H1 (cell line): ENCODE measurements at regions not wholly inside any gene's neighbourhood (a gene's known extent, or its start where the extent isn't known, plus 50 kb on each side); places are given as distances from the start of the nearest gene placed in this dataset.
A peak's percentile ranks its signal among the peaks of the same experiment; 100 is the strongest.

ENCODE experiments used
- CTCF ChIA-PET: fragments of 300-600 bp; sonication (Branson Sonifier 250); formaldehyde crosslinking; loops from one replicate; lab custom pipeline; 2021; ENCODE audit not compliant: partially characterized antibody; lab: Charles Lee
- POLR2A ChIA-PET: fragments of 300-600 bp; sonication (Branson Sonifier 250); formaldehyde crosslinking; loops from one replicate; lab custom pipeline; 2021; ENCODE audit warnings: inconsistent platforms; ENCODE audit not compliant: partially characterized antibody; lab: Charles Lee
- DNase-seq, 2 experiments: peaks; one replicate each; pipeline versions ENCODE4 v3.0.0 to v3.0.0-alpha.2; 2010 to 2022; ENCODE audit warnings: low spot score in 2 of 2, low read depth in 1 of 2, mixed read lengths in 1 of 2
- FAIRE-seq: peaks from 2 replicates; lab custom pipeline; 2011; peaks lifted over from hg19 to GRCh38; lab: Jason Lieb, UNC
- H2AFZ ChIP-seq: 2 replicates; pipeline ENCODE4 v1.8.1; 2012; ENCODE audit warnings: low read length, inconsistent platforms
- H2AK5ac ChIP-seq: 2 replicates; pipeline ENCODE4 v1.6.1; 2013; ENCODE audit warnings: low read depth, low read length
- H2BK120ac ChIP-seq: replicated peaks from 2 replicates; pipeline ENCODE3; 2013; ENCODE audit warnings: low read depth, low read length, inconsistent platforms
- H2BK12ac ChIP-seq: 2 replicates; pipeline ENCODE4 v1.6.1; 2013; ENCODE audit warnings: low read depth, low read length
- H2BK15ac ChIP-seq: 2 replicates; pipeline ENCODE4 v1.6.1; 2013; ENCODE audit warnings: low read length
- H2BK20ac ChIP-seq: 2 replicates; pipeline ENCODE4 v1.6.1; 2013; ENCODE audit warnings: low read length
- H2BK5ac ChIP-seq: 2 replicates; pipeline ENCODE4 v1.6.1; 2013; ENCODE audit warnings: low read depth, low read length
- H3K14ac ChIP-seq: 2 replicates; pipeline ENCODE4 v1.6.1; 2013; ENCODE audit warnings: inconsistent platforms; ENCODE audit not compliant: insufficient read length
- H3K18ac ChIP-seq: 2 replicates; pipeline ENCODE4 v1.6.1; 2013; ENCODE audit warnings: low read length; ENCODE audit errors: extremely low read depth
- H3K23ac ChIP-seq: 2 replicates; pipeline ENCODE4 v1.6.1; 2013; ENCODE audit warnings: inconsistent platforms; ENCODE audit not compliant: insufficient read length
- H3K23me2 ChIP-seq: 2 replicates; pipeline ENCODE4 v1.6.1; 2013; ENCODE audit warnings: low read depth, low read length
- H3K27ac ChIP-seq: 2 replicates; pipeline ENCODE4 v1.6.1; 2011; ENCODE audit warnings: low read depth, low read length, inconsistent platforms
- H3K27me3 ChIP-seq, 4 experiments: replicated peaks in 1 of 4; 1 replicate in 1 of 4; 2 replicates in 3 of 4; pipeline versions ENCODE4 v1.6.1 to v1.8.1; 2011 to 2013; ENCODE audit warnings: low read length in 3 of 4, mild to moderate bottlenecking in 3 of 4, inconsistent platforms in 2 of 4, mixed read lengths in 2 of 4, moderate library complexity in 1 of 4; ENCODE audit not compliant: control insufficient read depth in 3 of 4, insufficient read depth in 3 of 4; ENCODE audit errors: extremely low read depth in 1 of 4
- H3K36me3 ChIP-seq, 4 experiments: 2 replicates each; pipeline versions ENCODE4 v1.6.1 to v1.8.1; 2011 to 2013; ENCODE audit warnings: mild to moderate bottlenecking in 4 of 4, low read length in 3 of 4, moderate library complexity in 2 of 4, control low read depth in 1 of 4, inconsistent platforms in 1 of 4; ENCODE audit not compliant: insufficient read depth in 4 of 4, control insufficient read depth in 2 of 4
- H3K4ac ChIP-seq: replicated peaks from 2 replicates; pipeline ENCODE3; 2013; ENCODE audit warnings: low read length, low read depth, mixed read lengths, inconsistent platforms; ENCODE audit not compliant: insufficient read length
- H3K4me1 ChIP-seq, 4 experiments: replicated peaks in 1 of 4; 1 replicate in 1 of 4; 2 replicates in 3 of 4; pipeline versions ENCODE4 v1.6.1 to v1.8.1; 2011 to 2013; ENCODE audit warnings: low read length in 3 of 4, inconsistent platforms in 2 of 4, mixed read lengths in 1 of 4; ENCODE audit not compliant: insufficient read depth in 4 of 4, control insufficient read depth in 3 of 4
- H3K4me2 ChIP-seq, 2 experiments: 2 replicates each; pipeline versions ENCODE4 v1.6.1 to v1.8.1; 2011 to 2013; ENCODE audit warnings: low read depth in 2 of 2, low read length in 2 of 2, control low read depth in 1 of 2, inconsistent platforms in 1 of 2, mild to moderate bottlenecking in 1 of 2; ENCODE audit not compliant: insufficient read depth in 1 of 2
- H3K4me3 ChIP-seq, 4 experiments: fragments of 200-600, 300-600 bp in 1 of 4; sonication (generic), shearing (Covaris generic), sonication (Bioruptor Twin) in 1 of 4; 2 replicates each; pipeline versions ENCODE4 v1.5.1 to v1.8.1; 2011 to 2016; ENCODE audit warnings: low read length in 4 of 4, low read depth in 3 of 4, control low read depth in 2 of 4, inconsistent platforms in 2 of 4, mild to moderate bottlenecking in 2 of 4, mixed read lengths in 1 of 4, moderate library complexity in 1 of 4; ENCODE audit not compliant: insufficient read depth in 2 of 4; ENCODE audit errors: extremely low read depth in 1 of 4
- H3K56ac ChIP-seq: replicated peaks from 2 replicates; pipeline ENCODE3; 2013; ENCODE audit warnings: low read depth, mild to moderate bottlenecking, mixed read lengths, low read length, inconsistent platforms; ENCODE audit not compliant: insufficient read length
- H3K79me1 ChIP-seq: 2 replicates; pipeline ENCODE4 v1.6.1; 2013; ENCODE audit warnings: low read depth, low read length, control low read depth
- H3K79me2 ChIP-seq, 2 experiments: 2 replicates each; pipeline versions ENCODE4 v1.6.1 to v1.8.1; 2012 to 2013; ENCODE audit warnings: low read length in 2 of 2, mild to moderate bottlenecking in 2 of 2, inconsistent platforms in 1 of 2; ENCODE audit not compliant: insufficient read depth in 2 of 2, control insufficient read depth in 1 of 2
- H3K9ac ChIP-seq, 4 experiments: replicated peaks in 1 of 4; 1 replicate in 1 of 4; 2 replicates in 3 of 4; pipeline versions ENCODE4 v1.6.1 to v1.8.1; 2011 to 2013; ENCODE audit warnings: low read depth in 3 of 4, low read length in 3 of 4, control low read depth in 2 of 4, mild to moderate bottlenecking in 2 of 4, moderate library complexity in 2 of 4, inconsistent platforms in 1 of 4; ENCODE audit errors: extremely low read depth in 1 of 4
- H3K9me3 ChIP-seq, 2 experiments: 2 replicates each; pipeline versions ENCODE4 v1.6.1 to v1.8.1; 2012 to 2013; ENCODE audit warnings: mild to moderate bottlenecking in 2 of 2, moderate library complexity in 2 of 2, control low read depth in 1 of 2, inconsistent platforms in 1 of 2, low read depth in 1 of 2, low read length in 1 of 2, mixed read lengths in 1 of 2; ENCODE audit not compliant: insufficient read depth in 2 of 2
- H4K20me1 ChIP-seq, 2 experiments: replicated peaks in 1 of 2; 2 replicates each; pipeline versions ENCODE3 to v1.8.1; 2011 to 2013; ENCODE audit warnings: inconsistent platforms in 2 of 2, low read length in 2 of 2, mild to moderate bottlenecking in 1 of 2; ENCODE audit not compliant: insufficient read depth in 2 of 2, control insufficient read depth in 1 of 2
- H4K5ac ChIP-seq: 2 replicates; pipeline ENCODE4 v1.6.1; 2013; ENCODE audit warnings: low read length, low read depth, mixed read lengths, inconsistent platforms; ENCODE audit not compliant: insufficient read length
- H4K8ac ChIP-seq: 2 replicates; pipeline ENCODE4 v1.8.0; 2013; ENCODE audit warnings: mild to moderate bottlenecking, moderate library complexity, low read length, inconsistent platforms; ENCODE audit not compliant: insufficient read depth; ENCODE audit errors: extremely low read depth
- H4K91ac ChIP-seq: replicated peaks from 2 replicates; pipeline ENCODE3; 2013; ENCODE audit warnings: low read length, mixed read lengths, inconsistent platforms; ENCODE audit not compliant: insufficient read length
- BRCA1 ChIP-seq: IDR thresholded peaks from 2 replicates; pipeline ENCODE4 v1.6.1; 2012; ENCODE audit warnings: low read depth, low read length, improper control_type of control experiment
- CEBPB ChIP-seq: IDR thresholded peaks from 2 replicates; pipeline ENCODE4 v1.6.1; 2012; ENCODE audit warnings: low read depth, low read length
- CTBP2 ChIP-seq: IDR thresholded peaks from 2 replicates; pipeline ENCODE4 v1.7.0; 2011; ENCODE audit warnings: borderline replicate concordance, mild to moderate bottlenecking, moderate library complexity, mixed read lengths, low read length; ENCODE audit not compliant: insufficient read depth, insufficient read length
- E2F6 ChIP-seq: IDR thresholded peaks from 2 replicates; pipeline ENCODE4 v1.6.1; 2012; ENCODE audit warnings: inconsistent platforms
- KDM1A ChIP-seq: fragments of 200-600, 300-600 bp; sonication (generic); IDR thresholded peaks from 2 replicates; pipeline ENCODE4 v1.7.1; 2016; ENCODE audit warnings: mild to moderate bottlenecking, low read length, borderline replicate concordance
- KDM4A ChIP-seq: IDR thresholded peaks from one replicate; pipeline ENCODE4 v1.7.1; 2012; ENCODE audit warnings: low read depth, mild to moderate bottlenecking, moderate library complexity, low read length, inconsistent platforms; ENCODE audit not compliant: severe bottlenecking

- no peak overlapping the region for H3K27ac ChIP-seq
- TF ChIP-seq KDM1A (no peak), CEBPB (no peak), CTBP2 (no peak), BRCA1 (no peak), E2F6 (no peak), KDM4A (no peak)
- TF ChIP-seq, all 59 proteins: peak for 0
- Histone ChIP-seq H3K79me2 (no peaks in the 10 kb centered on the region), H2AFZ (no peak overlapping the region), H3K56ac (no peak overlapping the region), H4K91ac (no peak overlapping the region), H3K79me1 (no peaks in the 10 kb centered on the region), H2AK5ac (no peak overlapping the region), H3K27me3 (no peaks in the 10 kb centered on the region), H2BK5ac (no peak overlapping the region), H4K8ac (no peak overlapping the region), H2BK15ac (no peak overlapping the region), H3K9ac (no peak overlapping the region), H2BK120ac (no peak overlapping the region), H3K36me3 (no peaks in the 10 kb centered on the region), H3K23me2 (no peaks in the 10 kb centered on the region), H3K4me1 (peaks cover 0 to 2% (median 0%) of the 10 kb centered on the region in 4 experiments; a peak in 1 of 7 replicates), H2BK20ac (no peak overlapping the region), H3K4me2 (no peak overlapping the region; a peak in 1 of 4 replicates), H3K18ac (no peak overlapping the region), H3K23ac (no peak overlapping the region), H2BK12ac (no peak overlapping the region), H4K20me1 (no peaks in the 10 kb centered on the region), H4K5ac (peak overlapping the region; percentile 90), H3K14ac (no peak overlapping the region), H3K4ac (no peak overlapping the region), H3K9me3 (no peaks in the 10 kb centered on the region), H3K4me3 (no peak overlapping the region)
- CTCF ChIA-PET: no interaction called here
- POLR2A ChIA-PET: no interaction called here
- DNase-seq (no peak), FAIRE-seq (no peak)
Measured at GRCh38 chr4:134018846-134019245, 182.7 kb downstream of the PABPC4L start.
